ENCODE measurements at regions not wholly inside any gene's neighbourhood (a gene's known extent, or its start where the extent isn't known, plus 50 kb on each side); places are given as distances from the start of the nearest gene placed in this dataset.

DNA sequence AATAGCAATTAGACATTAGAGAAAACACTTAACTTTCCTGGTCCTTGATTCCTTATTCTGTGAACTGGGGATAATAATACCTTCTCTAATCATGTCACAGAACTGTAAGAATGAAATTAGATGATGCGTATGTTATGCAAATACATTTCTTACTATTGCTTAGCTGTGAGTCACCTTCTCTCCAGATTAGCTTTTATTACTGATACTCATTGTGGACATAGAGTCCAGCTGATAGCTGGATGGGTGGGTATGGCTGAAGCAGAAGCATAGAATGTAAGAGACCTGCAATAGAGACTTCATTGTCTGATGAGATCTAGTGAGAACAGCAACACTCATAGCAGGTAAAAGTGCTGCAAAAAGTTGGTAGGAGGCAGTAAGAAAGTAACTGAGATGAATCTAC, 437.2 kb upstream of the ZFP42 start:
- Histone ChIP-seq H3K79me2 (ENCODE audit: low read depth) (no peaks in the 10 kb centered on the region), H4K20me1 (ENCODE audit: low read depth) (no peaks in the 10 kb centered on the region), H3K36me3 (no peaks in the 10 kb centered on the region), H2AFZ (replicated peaks) (no peak overlapping the region), H3K9ac (no peak overlapping the region), H3K4me3 (no peak overlapping the region), H3K9me3 (ENCODE audit: low read depth) (no peaks in the 10 kb centered on the region), H3K27ac (no peak overlapping the region), H3K4me1 (no peaks in the 10 kb centered on the region), H3K27me3 (no peaks in the 10 kb centered on the region), H3K4me2 (no peak overlapping the region), H3F3A (ENCODE audit: low read depth) (no peaks in the 10 kb centered on the region)
- H3K9me3 Mint-ChIP-seq: peaks cover 2% of the 10 kb centered on the region
- peaks cover 12% of the 10 kb centered on the region for H3K4me1 Mint-ChIP-seq
- H3K36me3 Mint-ChIP-seq: no peaks in the 10 kb centered on the region
- H3K4me3 Mint-ChIP-seq: no peak overlapping the region
- DNase-seq (ENCODE audit: low spot score): no peak
- TF ChIP-seq EZH2 (IDR thresholded peaks at IDR 0.05): no peak
- no peak for TF ChIP-seq EZH2phosphoT487 (IDR thresholded peaks at IDR 0.05)
- no peak for TF ChIP-seq CTCF (IDR thresholded peaks at IDR 0.05)
- no peak overlapping the region for H3K27ac Mint-ChIP-seq
- H3K27me3 Mint-ChIP-seq (ENCODE audit: insufficient read depth, low read depth): peaks cover 2% of the 10 kb centered on the region

DNA sequence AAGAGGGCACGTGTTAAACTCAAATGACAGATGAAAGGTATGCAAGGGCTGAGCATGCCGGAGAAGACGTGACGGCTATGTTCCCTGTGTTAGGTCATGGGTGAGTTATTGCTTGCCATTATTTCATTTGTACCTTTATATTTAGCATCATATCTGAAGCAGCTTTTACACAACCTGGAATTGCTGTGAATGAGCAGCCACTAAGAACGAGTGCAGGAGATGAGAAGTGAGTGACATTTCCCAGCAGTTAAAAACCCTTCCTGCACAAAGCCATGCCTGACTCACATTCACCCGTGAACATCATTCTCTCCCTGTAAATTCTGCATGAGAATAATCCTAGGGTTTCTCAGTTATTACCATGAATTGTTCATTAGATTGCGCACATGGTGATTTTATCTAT, 433.2 kb upstream of the ZFP42 start:
- Histone ChIP-seq H3K27me3 (no peaks in the 10 kb centered on the region), H3K4me3 (no peak overlapping the region), H3K4me1 (no peaks in the 10 kb centered on the region), H3K79me2 (ENCODE audit: low read depth) (no peaks in the 10 kb centered on the region), H3K9ac (no peak overlapping the region), H3K27ac (no peak overlapping the region), H3K36me3 (no peaks in the 10 kb centered on the region), H2AFZ (replicated peaks) (no peak overlapping the region), H3K4me2 (no peak overlapping the region), H3K9me3 (ENCODE audit: low read depth) (no peaks in the 10 kb centered on the region), H3F3A (ENCODE audit: low read depth) (no peaks in the 10 kb centered on the region), H4K20me1 (ENCODE audit: low read depth) (no peaks in the 10 kb centered on the region)
- Mint-ChIP-seq H3K27ac (no peak overlapping the region), H3K27me3 (ENCODE audit: insufficient read depth, low read depth) (peaks cover 2% of the 10 kb centered on the region), H3K36me3 (no peaks in the 10 kb centered on the region), H3K9me3 (peaks cover 2% of the 10 kb centered on the region), H3K4me3 (no peak overlapping the region), H3K4me1 (peaks cover 11% of the 10 kb centered on the region)
- TF ChIP-seq EZH2 (IDR thresholded peaks at IDR 0.05) (no peak), CTCF (IDR thresholded peaks at IDR 0.05) (no peak), EZH2phosphoT487 (IDR thresholded peaks at IDR 0.05) (no peak)
- no peak for DNase-seq (ENCODE audit: low spot score)

- no peaks in the 10 kb centered on the region for H3F3A ChIP-seq (ENCODE audit: low read depth)
- Mint-ChIP-seq H3K4me1 (peaks cover 3% of the 10 kb centered on the region), H3K27me3 (ENCODE audit: insufficient read depth, low read depth) (peaks cover 2% of the 10 kb centered on the region), H3K36me3 (no peaks in the 10 kb centered on the region), H3K9me3 (peaks cover 2% of the 10 kb centered on the region), H3K4me3 (no peak overlapping the region), H3K27ac (no peak overlapping the region)
- DNase-seq (ENCODE audit: low spot score): peak; percentile 3
- H3K27me3 ChIP-seq: no peaks in the 10 kb centered on the region
- H3K4me2 ChIP-seq: no peak overlapping the region
- no peaks in the 10 kb centered on the region for H3K9me3 ChIP-seq (ENCODE audit: low read depth)
- no peaks in the 10 kb centered on the region for H3K4me1 ChIP-seq
- no peak overlapping the region for H3K4me3 ChIP-seq
- TF ChIP-seq EZH2phosphoT487 (IDR thresholded peaks at IDR 0.05) (no peak), EZH2 (IDR thresholded peaks at IDR 0.05) (no peak), CTCF (IDR thresholded peaks at IDR 0.05) (no peak)
- no peaks in the 10 kb centered on the region for H4K20me1 ChIP-seq (ENCODE audit: low read depth)
- no peak overlapping the region for H3K9ac ChIP-seq
- H2AFZ ChIP-seq (replicated peaks): no peak overlapping the region
- no peaks in the 10 kb centered on the region for H3K36me3 ChIP-seq
- no peaks in the 10 kb centered on the region for H3K79me2 ChIP-seq (ENCODE audit: low read depth)
- H3K27ac ChIP-seq: no peak overlapping the region
These were observed 430.2 kb upstream of the ZFP42 start for GRCh38 chr4:187565416-187565815.

DNA sequence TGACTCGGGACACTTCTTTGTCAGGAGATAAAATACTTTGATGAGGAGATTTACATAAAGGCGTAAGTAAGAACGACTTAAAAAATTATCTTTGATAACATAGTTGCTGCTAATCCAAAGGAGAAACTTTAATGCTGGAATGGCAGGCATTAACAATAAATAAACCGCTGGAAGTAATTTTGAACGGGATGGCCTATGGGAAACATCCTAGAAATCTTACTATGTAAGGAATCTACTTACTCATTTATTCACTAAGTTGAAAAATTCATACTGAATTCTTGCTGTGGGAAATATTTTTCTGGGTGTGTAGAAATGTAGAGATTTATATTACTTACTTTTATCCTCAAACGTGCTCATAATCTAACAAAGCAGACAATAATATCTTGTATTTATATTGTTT, 425.7 kb upstream of the ZFP42 start:
- no peak overlapping the region for H3K27ac Mint-ChIP-seq
- H2AFZ ChIP-seq (replicated peaks): no peak overlapping the region

More for the DNA sequence above, 425.7 kb upstream of the ZFP42 start:
- Histone ChIP-seq H3K4me2 (no peak overlapping the region), H3K36me3 (no peaks in the 10 kb centered on the region), H3K4me1 (no peaks in the 10 kb centered on the region), H3K9ac (no peak overlapping the region), H4K20me1 (ENCODE audit: low read depth) (no peaks in the 10 kb centered on the region), H3K4me3 (no peak overlapping the region), H3K27ac (no peak overlapping the region), H3F3A (ENCODE audit: low read depth) (no peaks in the 10 kb centered on the region), H3K9me3 (ENCODE audit: low read depth) (no peaks in the 10 kb centered on the region), H3K27me3 (no peaks in the 10 kb centered on the region), H3K79me2 (ENCODE audit: low read depth) (no peaks in the 10 kb centered on the region)
- TF ChIP-seq EZH2 (IDR thresholded peaks at IDR 0.05) (no peak), EZH2phosphoT487 (IDR thresholded peaks at IDR 0.05) (no peak), CTCF (IDR thresholded peaks at IDR 0.05) (no peak)
- H3K27me3 Mint-ChIP-seq (ENCODE audit: insufficient read depth, low read depth): no peaks in the 10 kb centered on the region
- no peak for DNase-seq (ENCODE audit: low spot score)
- H3K4me1 Mint-ChIP-seq: peaks cover 3% of the 10 kb centered on the region
- H3K9me3 Mint-ChIP-seq: no peaks in the 10 kb centered on the region
- H3K36me3 Mint-ChIP-seq: no peaks in the 10 kb centered on the region
- no peak overlapping the region for H3K4me3 Mint-ChIP-seq

All from neural progenitor cell (in vitro differentiated cells).